Trophoblast cell (in vitro differentiated cells and primary cell): ENCODE measurements at regions not wholly inside any gene's neighbourhood (a gene's known extent, or its start where the extent isn't known, plus 50 kb on each side); places are given as distances from the start of the nearest gene placed in this dataset.
"Not testable (repeated sequence)": the region's sequence is repeated elsewhere in the genome, so short reads cannot be mapped to it uniquely, and the experiment has no call there.

Experiments used
- DNase-seq, 2 donors: peaks; one replicate each; pipeline ENCODE4 v3.0.0-alpha.2; 2016
- H2AFZ ChIP-seq: 2 replicates; pipeline ENCODE4 v1.6.1; 2013; ENCODE audit warnings: low read length, moderate library complexity, mild to moderate bottlenecking; ENCODE audit not compliant: insufficient read depth, poor library complexity
- H2AK5ac ChIP-seq: 2 replicates; pipeline ENCODE4 v1.6.1; 2013; ENCODE audit warnings: mild to moderate bottlenecking, low read length
- H2BK120ac ChIP-seq: 2 replicates; pipeline ENCODE4 v1.6.1; 2013; ENCODE audit warnings: low read length, mild to moderate bottlenecking, moderate library complexity; ENCODE audit not compliant: insufficient read depth, poor library complexity
- H2BK12ac ChIP-seq: 2 replicates; pipeline ENCODE4 v1.6.1; 2013; ENCODE audit warnings: mild to moderate bottlenecking, low read length, moderate library complexity
- H2BK5ac ChIP-seq: 2 replicates; pipeline ENCODE4 v1.6.1; 2013; ENCODE audit warnings: low read length, low read depth, moderate library complexity, mild to moderate bottlenecking; ENCODE audit not compliant: poor library complexity
- H3K14ac ChIP-seq: 2 replicates; pipeline ENCODE4 v1.6.1; 2013; ENCODE audit warnings: mild to moderate bottlenecking, low read length
- H3K18ac ChIP-seq: 2 replicates; pipeline ENCODE4 v1.6.1; 2013; ENCODE audit warnings: mild to moderate bottlenecking, low read length
- H3K23ac ChIP-seq: 2 replicates; pipeline ENCODE4 v1.6.1; 2013; ENCODE audit warnings: low read length
- H3K27ac ChIP-seq: 2 replicates; pipeline ENCODE4 v1.5.1; 2013; ENCODE audit warnings: low read depth, mild to moderate bottlenecking, inconsistent platforms, low read length, moderate library complexity
- H3K27me3 ChIP-seq: 2 replicates; pipeline ENCODE4 v1.6.1; 2013; ENCODE audit warnings: inconsistent platforms, mild to moderate bottlenecking, low read length, moderate library complexity; ENCODE audit not compliant: insufficient read depth
- H3K36me3 ChIP-seq, 2 experiments: 1 replicate in 1 of 2; 2 replicates in 1 of 2; pipeline ENCODE4 v1.6.1; 2013; ENCODE audit warnings: low read length in 2 of 2, mild to moderate bottlenecking in 2 of 2, moderate library complexity in 1 of 2; ENCODE audit not compliant: insufficient read depth in 2 of 2, control insufficient read depth in 1 of 2
- H3K4ac ChIP-seq: 2 replicates; pipeline ENCODE4 v1.6.1; 2013; ENCODE audit warnings: low read depth, mild to moderate bottlenecking, low read length, moderate library complexity
- H3K4me1 ChIP-seq, 2 experiments: 1 replicate in 1 of 2; 2 replicates in 1 of 2; pipeline ENCODE4 v1.6.1; 2013; ENCODE audit warnings: low read length in 2 of 2, mild to moderate bottlenecking in 2 of 2, moderate library complexity in 1 of 2; ENCODE audit not compliant: insufficient read depth in 2 of 2, control insufficient read depth in 1 of 2
- H3K4me2 ChIP-seq: 2 replicates; pipeline ENCODE4 v1.6.1; 2013; ENCODE audit warnings: inconsistent platforms, mild to moderate bottlenecking, low read length, moderate library complexity
- H3K4me3 ChIP-seq: 2 replicates; pipeline ENCODE4 v1.5.1; 2013; ENCODE audit warnings: mild to moderate bottlenecking, low read depth, low read length, inconsistent platforms
- H3K79me1 ChIP-seq: one replicate; pipeline ENCODE4 v1.6.1; 2013; ENCODE audit warnings: low read length
- H3K79me2 ChIP-seq: 2 replicates; pipeline ENCODE4 v1.6.1; 2013; ENCODE audit warnings: low read length, mild to moderate bottlenecking; ENCODE audit not compliant: control insufficient read depth, insufficient read depth, poor library complexity
- H3K9ac ChIP-seq: 2 replicates; pipeline ENCODE4 v1.6.1; 2013; ENCODE audit warnings: mild to moderate bottlenecking, low read length
- H3K9me3 ChIP-seq: 2 replicates; pipeline ENCODE4 v1.6.1; 2013; ENCODE audit warnings: low read depth, mild to moderate bottlenecking, control low read depth, inconsistent platforms, low read length; ENCODE audit not compliant: insufficient read depth
- H4K12ac ChIP-seq: 2 replicates; pipeline ENCODE4 v1.6.1; 2013; ENCODE audit warnings: low read depth, mild to moderate bottlenecking, low read length, moderate library complexity
- H4K8ac ChIP-seq: 2 replicates; pipeline ENCODE4 v1.6.1; 2013; ENCODE audit warnings: low read depth, mild to moderate bottlenecking, low read length, moderate library complexity
- H4K91ac ChIP-seq: one replicate; pipeline ENCODE4 v1.6.1; 2013; ENCODE audit warnings: low read depth, mild to moderate bottlenecking, low read length, moderate library complexity
- WGBS: extraction: QIAGEN DNeasy Blood & Tissue Kit; methylation state at CpG from one replicate; pipeline ENCODE4 v1.1.7; 2013; ENCODE audit warnings: missing lambda C conversion rate; ENCODE audit not compliant: insufficient read length, insufficient coverage; ENCODE audit errors: extremely low coverage; 5-methylcytosine and 5-hydroxymethylcytosine counted together

DNA sequence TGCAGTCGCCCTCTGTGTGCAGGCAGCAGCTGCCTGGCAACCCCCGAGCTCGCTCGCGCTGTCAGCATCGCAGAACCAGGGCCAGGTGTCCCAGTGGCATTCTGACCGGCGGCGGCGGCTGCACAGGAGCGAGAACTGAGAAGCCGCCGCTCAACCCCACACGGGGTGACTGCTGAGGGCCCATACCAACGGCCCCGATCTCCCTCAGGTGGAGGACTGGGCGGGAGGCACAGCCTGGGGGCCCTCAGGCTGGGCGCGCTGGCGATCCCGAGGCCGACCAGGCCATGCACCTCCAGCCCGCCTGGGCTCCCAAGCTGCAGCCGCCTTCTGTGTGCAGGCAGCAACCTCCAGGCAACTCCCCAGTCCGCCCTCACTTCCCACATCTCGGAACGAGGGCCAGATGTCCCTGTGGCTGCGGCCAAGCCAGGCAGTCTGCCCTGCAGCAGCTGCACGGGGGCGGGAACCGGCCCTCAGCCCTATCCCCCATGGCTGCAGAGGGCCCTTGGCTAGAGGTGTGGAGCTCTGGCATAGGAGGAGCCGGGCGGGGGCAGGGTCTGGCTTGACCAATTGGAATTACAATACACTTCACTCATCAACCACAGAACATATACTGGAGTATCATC, 1503.1 kb downstream of the FOXD4L5 start:
- DNase-seq, H3K14ac ChIP-seq, H3K27ac ChIP-seq, H4K91ac ChIP-seq, H2AK5ac ChIP-seq, H3K79me1 ChIP-seq, H2AFZ ChIP-seq, H3K36me3 ChIP-seq, H2BK12ac ChIP-seq, H3K79me2 ChIP-seq, H2BK120ac ChIP-seq, H3K4me1 ChIP-seq, H3K4ac ChIP-seq, H3K4me2 ChIP-seq, H2BK5ac ChIP-seq, H3K4me3 ChIP-seq, H3K18ac ChIP-seq, H3K23ac ChIP-seq, H3K9me3 ChIP-seq, H4K8ac ChIP-seq, H4K12ac ChIP-seq, H3K27me3 ChIP-seq, H3K9ac ChIP-seq: not testable (repeated sequence)
- WGBS, result no CpG with 5 or more reads among the region's 33 CpGs

DNA sequence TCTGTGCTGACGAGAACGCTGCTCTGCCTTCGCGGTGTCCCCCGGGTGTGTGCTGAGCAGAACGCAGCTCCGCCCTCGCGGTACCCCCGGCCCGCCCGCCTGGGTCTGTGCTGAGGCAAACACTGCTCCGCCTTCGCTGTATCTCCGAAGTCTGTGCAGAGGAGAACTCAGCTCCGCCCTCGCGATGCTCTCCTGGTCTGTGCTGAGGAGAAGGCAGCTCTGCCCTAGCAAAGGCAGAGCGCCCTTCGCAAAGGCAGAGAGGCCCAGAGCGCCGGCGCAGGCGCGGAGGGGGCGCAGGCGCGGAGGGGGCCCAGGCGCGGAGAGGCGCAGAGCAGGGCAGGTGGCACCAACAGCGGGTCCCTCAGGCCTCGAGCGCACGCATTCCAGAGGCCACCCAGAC, 1503.6 kb downstream of the FOXD4L5 start:
- not testable (repeated sequence) for H3K18ac ChIP-seq, H3K27ac ChIP-seq, H2BK120ac ChIP-seq, H3K4ac ChIP-seq, H4K12ac ChIP-seq, H2BK5ac ChIP-seq, H4K8ac ChIP-seq, H3K79me2 ChIP-seq, H3K4me3 ChIP-seq, H3K4me1 ChIP-seq, H3K36me3 ChIP-seq, H3K9me3 ChIP-seq, H3K79me1 ChIP-seq, H2AK5ac ChIP-seq, H3K27me3 ChIP-seq, H2AFZ ChIP-seq, H3K4me2 ChIP-seq, H4K91ac ChIP-seq, H2BK12ac ChIP-seq, H3K23ac ChIP-seq, H3K9ac ChIP-seq, H3K14ac ChIP-seq
- DNase-seq, result peak; percentile 3 to 8
- no CpG with 5 or more reads among the region's 35 CpGs for WGBS

DNA sequence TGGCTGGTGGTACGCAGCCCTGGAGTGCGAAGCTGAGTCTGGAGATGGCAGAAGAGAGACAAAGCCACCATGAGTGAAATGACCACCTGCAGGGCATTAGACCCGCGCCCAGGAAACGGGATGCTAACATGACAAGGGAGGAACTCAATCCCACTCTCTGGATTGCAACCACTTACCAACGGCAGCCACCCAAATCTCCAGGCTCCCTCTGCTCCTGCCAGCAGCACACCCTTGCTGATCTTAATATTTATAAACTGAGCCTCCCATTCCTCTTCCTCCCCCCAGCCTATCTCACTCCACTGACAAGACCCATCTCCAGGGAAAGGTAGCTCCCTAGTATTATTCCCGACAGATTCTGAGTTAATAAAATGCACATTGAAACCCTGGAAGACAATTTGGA, 1508.8 kb downstream of the FOXD4L5 start:
- H4K8ac ChIP-seq, H3K27me3 ChIP-seq, H3K79me1 ChIP-seq, H3K18ac ChIP-seq, H2BK12ac ChIP-seq, H2BK120ac ChIP-seq, H3K36me3 ChIP-seq, H2AFZ ChIP-seq, DNase-seq, H3K9me3 ChIP-seq, H3K27ac ChIP-seq, H3K4me3 ChIP-seq, H3K4me2 ChIP-seq, H3K4ac ChIP-seq, H3K23ac ChIP-seq, H3K9ac ChIP-seq, H2AK5ac ChIP-seq, H3K4me1 ChIP-seq, H4K12ac ChIP-seq, H3K79me2 ChIP-seq, H3K14ac ChIP-seq, H4K91ac ChIP-seq, H2BK5ac ChIP-seq: not testable (repeated sequence)
- WGBS, result no CpG with 5 or more reads among the region's 7 CpGs

DNA sequence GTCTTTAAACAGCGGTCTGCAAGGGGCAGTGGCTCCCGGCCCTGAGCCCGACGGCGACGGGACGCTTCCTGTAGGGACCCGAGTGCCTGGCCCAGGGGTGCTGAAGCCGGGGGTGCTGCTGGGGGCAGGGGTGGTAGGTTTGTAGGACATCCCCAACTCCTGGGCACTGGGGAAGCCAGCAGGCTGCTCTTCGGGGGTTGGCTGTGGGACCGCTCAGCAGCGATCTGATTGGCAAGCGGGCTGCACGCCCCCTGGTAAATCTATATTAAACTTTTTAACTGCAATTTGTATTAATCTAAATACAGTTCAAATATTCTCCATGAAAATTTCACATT, 1510.0 kb downstream of the FOXD4L5 start:
- DNase-seq, H4K12ac ChIP-seq, H2AFZ ChIP-seq, H3K4me2 ChIP-seq, H2AK5ac ChIP-seq, H3K27ac ChIP-seq, H4K8ac ChIP-seq, H3K14ac ChIP-seq, H3K4me3 ChIP-seq, H2BK120ac ChIP-seq, H3K36me3 ChIP-seq, H3K27me3 ChIP-seq, H2BK5ac ChIP-seq, H3K4ac ChIP-seq, H3K4me1 ChIP-seq, H3K9ac ChIP-seq, H3K79me1 ChIP-seq, H3K9me3 ChIP-seq, H4K91ac ChIP-seq, H3K18ac ChIP-seq, H2BK12ac ChIP-seq, H3K79me2 ChIP-seq, H3K23ac ChIP-seq: not testable (repeated sequence)
- no CpG with 5 or more reads among the region's 14 CpGs for WGBS
